GM21381 (cell line): ENCODE measurements at regions not wholly inside any gene's neighbourhood (a gene's known extent, or its start where the extent isn't known, plus 50 kb on each side); places are given as distances from the start of the nearest gene placed in this dataset.

Source experiments
- ATAC-seq: cut with Tn5 transposase; IDR thresholded peaks from one replicate; pipeline ENCODE4 v1.9.1; 2021; ENCODE audit warnings: mild to moderate bottlenecking, moderate library complexity; ENCODE audit not compliant: unreplicated experiment

DNA sequence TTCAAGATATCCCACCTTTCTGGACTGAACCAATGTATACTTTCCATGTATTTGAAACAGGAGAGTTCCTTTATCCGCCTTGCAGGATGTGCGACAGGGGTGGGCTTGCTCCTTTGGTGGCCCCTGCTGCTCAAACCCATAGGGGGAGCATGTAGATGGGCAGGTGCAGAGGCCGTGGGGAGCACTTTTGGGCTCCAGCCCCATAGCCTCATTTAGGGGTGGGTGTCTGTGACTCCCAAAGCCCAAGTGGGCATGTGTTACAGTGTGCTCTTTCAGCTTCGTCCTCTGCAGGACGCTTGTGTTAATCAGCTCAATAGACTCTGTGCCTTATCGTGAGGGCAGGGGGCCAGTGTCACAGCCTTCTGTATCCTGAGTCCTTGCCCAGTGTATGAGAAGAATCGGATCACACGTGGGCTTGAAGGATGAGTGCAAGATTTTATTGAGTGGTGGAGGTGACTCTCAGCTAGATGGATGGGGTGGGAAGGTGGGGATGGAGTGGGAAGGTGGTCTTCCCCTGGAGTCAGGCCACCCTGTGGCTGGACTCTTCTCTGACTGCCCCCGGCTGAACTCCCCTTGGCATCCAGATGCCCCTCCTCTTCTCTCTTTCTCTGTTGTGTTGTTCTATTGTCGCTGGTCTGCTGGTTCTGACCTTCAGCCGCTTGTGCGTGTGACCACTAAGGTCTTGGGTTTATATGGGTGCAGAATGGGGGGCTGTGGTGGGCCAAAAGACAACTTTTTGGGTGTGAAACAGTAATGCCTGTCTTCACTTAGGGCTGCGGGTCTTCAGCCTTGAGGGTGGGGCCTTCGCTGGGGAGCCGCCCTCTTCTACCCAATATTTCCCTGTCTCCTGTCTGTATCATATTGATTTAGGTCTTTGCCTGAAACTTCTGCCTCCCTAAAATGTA, 262.2 kb downstream of the GLRX3 start:
- no peak for ATAC-seq

DNA sequence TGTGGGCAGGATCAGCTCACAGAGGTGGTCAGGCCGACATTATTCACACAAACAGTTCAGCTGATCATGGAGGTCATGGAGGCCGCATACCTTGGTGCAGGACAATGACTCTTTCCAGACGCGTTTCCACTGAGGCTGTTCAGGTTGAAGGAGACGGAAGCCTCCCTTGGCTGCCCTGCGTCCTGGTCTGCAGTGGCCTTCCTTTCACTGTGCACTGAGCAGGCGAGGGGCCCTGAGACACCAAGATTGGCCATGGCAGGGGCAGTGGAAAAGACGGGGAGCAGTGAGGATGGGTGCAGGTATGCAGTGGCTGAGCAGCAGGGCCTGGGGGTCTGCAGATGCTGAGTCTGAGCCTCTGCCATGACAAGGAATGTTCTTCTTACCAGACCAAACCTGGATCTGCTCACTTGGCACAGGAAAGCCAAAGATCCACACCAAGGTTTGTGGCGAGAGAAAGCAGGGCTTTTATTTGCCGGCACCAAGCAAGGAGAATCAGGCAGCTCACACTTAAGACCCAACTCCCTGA, 263.3 kb downstream of the GLRX3 start:
- ATAC-seq, result no peak

DNA sequence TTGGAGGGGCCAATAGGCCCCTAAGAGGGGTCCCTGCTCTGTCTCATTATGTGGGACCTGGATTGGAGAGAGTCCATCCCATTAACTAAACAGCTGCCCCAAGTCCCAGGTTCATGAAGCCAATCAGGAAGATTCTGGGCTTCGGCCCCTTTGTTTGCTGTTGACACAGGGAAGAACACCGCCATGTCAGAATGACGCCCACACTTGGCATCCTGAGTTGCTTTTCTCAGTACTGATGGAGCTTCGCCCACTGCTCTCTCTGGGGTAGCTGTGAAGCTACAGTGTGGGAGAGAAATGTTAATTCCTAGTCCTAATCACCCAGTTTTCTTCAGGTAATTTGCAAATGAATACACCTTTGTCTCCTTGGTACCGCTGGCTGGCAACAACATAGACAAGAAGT, 264.7 kb downstream of the GLRX3 start:
- no peak for ATAC-seq

DNA sequence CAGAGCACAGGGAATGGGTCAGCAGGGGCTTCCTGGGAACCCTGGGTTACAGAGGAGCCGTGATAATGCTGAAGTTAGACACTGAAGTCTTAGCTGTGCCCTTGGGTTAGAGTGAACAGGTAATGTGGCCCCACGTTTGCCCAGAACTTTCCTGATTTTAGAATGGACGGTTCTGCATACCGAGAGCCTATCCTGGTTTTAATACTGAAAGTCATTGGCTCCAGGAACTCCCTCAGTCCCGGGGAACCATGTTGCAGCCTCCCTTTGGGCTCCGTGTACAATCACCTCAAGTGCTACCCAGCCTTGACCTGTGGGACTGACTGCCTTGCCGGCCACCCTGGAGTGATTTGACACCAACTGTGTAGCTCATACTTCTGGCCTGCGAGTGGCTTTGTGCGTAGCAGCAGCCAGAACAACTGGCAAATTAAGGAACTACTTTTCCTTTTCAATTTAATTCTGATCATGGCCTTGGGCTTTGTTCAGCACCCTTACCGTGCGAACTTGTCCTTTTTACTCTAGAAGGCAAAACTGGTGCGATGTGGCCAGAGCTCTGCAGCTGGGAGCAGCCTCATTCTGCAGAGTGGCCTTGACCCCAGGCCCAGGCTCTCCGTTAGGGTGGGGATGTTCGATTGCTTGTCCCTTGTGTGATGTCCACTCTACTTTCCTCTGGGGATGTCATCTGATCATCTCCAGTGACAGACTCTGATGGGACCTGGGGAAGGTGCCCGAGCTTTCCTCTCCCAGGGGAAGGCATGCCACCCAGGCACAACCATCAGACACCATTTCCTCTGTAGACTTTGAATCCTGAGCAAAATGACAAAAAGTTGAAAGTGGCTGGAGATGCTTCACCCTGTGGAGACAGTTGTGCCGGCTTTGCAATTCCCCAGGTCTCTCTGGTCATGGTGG, 265.9 kb downstream of the GLRX3 start:
- no peak for ATAC-seq

DNA sequence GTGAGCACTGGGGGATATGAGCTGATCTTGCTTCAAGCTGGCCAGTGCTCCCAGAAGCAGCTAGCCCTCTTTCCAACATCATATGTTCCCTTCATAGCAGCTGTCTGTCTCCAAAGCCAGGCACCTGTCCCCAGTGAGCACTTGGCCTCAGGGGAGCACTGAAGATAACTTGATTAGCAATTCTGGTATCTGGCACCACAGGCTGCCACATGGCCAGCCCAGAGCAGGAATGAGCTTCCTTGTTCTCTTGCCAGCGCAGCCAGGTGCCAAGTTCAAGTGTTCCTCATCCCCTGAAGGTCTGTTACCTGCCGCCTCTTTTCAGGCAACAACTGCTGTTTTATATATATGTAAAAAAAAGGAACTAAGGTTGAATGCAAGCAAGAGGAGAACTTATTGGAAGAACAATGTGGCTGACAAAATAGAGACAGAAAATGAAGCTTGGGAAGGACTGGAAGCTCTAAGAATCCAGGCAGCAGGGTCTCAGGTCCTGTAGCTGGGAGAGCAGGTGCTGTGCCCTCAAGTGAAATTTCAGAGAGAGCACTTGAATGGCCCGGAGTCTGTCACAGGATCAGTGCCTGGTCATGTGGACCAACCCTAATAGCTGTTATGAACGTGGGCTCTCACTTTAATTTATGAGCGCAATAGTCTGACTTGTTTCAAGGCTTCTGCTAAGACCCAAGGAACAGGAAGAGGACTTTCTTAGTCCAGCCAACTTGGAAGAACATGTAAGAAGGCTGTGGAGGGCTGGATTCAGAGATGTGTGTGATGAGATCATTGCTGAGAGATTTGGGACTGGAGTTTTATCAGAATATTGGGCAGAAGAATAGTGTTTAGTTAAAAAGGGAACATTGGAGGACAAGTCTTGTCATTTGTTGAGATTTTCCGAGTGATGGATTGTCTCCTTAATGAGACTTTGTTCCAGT, 267.2 kb downstream of the GLRX3 start:
- no peak for ATAC-seq

DNA sequence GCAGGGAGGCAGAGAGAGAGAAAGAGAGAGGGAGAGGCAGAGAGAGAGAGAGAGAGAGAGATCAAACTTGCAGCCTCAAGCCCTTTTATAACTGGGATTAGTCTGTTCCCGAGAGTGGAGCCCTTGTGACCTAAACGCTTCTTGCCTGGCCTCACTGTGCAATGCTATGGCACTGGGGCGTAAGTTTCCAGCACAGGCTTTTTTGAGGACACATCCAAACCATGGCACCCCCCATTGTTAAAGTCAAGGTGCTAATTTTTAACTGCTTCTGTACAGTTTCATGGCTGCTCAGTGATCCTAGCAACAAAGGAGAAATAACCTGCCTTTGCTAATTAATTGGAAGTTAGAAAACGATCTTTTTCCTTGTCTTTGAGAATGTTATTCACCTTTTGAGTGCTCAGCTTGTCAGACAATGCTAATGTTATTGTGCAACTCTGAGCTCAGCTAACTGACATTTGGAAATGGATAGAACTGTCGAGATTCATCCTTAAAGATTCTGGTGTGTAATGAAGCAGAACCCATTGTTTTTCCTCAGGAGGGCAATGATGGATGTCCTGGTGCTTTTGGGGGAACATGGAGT, 268.4 kb downstream of the GLRX3 start:
- ATAC-seq, result no peak

DNA sequence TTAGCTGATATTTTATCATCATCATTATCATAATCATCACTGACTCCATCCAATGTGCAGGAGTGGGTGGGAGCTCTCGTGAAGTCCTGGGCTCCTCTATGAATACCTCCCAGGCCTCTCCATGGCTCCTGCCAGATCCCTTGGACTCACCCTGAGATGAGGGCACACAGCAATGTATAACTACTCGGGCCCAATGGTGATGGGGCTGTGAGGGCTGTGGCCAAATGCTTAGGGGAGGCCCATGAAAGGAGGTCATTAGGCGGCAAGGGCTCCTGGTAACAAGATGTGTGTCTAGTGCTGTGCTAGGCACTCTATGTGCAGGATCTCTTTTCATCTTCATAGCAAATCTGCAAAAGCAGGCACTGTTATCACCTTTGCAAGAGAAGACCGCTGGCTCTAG, 270.9 kb downstream of the GLRX3 start:
- no peak for ATAC-seq

DNA sequence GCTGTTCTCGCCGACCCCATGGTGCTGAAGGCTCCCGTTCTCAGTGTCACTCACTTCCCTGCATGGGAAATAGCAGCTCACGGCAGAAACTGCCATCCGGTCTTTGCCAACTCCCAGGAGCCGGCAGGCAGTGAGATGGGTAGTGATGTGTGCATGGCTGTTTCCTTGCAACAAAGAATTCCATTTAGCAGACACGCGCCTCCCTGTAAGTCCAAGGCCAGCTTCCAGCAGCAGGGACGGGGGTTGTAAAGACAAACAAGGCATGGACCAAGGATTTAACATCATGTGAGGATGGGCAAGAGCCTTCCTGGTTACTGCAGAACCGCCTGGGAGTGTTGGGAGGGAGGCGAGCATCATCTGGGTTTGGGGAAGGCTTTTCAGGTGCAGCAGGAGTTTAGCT, 273.1 kb downstream of the GLRX3 start:
- no peak for ATAC-seq

DNA sequence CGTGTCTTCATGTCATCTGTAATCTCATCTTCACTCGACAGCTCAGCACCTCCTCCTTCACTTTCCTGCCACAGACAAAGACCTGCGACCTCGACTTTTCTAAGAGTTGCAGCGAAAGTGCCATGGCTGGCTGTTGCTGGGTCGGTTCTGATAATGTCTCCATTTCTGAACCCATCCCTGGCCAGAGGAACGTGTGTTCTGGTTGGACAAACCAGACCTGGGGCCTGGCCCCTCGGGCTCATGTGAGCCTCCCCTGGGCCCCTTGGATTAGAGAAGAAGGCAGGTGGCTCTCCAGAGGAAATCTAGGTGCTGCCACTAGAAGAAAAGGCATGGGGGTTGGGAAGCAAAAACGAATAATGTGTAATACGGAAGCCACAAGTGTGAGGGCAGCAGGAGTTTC, 273.7 kb downstream of the GLRX3 start:
- ATAC-seq, result no peak

DNA sequence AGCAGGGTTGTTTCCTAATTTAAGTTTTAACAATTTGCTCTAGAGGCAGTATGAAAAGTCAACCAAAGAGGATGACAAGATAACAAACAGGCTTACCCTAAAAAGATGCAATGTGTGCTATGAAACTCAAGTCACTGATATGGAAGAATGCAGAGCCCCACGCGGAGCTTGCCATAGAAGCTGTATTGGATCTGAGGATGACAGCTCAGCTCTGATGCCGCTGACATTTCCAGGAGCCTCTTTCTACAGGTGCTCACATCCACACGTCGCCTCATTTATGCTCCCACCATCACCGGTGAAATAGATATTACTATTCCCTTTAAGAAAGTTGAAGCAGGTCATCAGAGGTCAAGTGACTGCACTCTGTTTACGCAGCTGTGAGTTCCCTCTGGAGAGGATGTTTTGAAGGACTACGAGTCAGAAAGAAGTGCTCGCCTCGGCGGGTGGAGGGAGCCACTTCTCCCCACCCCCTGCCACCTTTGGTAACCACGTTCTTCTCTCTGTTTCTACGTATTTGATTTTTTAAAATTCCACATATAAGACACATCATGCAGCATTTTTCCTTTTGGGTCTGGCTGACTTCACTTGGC, 275.4 kb downstream of the GLRX3 start:
- no peak for ATAC-seq

DNA sequence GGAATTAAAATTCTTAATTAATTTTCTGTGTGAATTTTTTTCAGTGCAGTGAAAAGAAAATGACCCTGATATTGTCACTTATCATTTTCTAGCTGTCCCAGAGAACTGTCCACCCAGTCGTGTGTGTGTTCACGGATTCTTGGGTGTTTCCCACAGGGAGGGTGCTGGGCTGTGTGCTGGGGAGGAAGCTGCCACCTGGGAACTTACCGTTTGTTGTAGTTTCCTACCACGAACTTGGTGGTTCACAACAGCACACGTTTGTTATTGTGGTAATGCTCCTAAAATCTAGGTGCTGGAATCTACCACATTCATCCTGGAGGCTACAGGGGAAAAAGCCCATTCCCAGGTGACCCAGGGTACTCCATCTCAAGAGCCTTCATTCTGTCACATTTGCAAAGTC, 276.1 kb downstream of the GLRX3 start:
- no peak for ATAC-seq

DNA sequence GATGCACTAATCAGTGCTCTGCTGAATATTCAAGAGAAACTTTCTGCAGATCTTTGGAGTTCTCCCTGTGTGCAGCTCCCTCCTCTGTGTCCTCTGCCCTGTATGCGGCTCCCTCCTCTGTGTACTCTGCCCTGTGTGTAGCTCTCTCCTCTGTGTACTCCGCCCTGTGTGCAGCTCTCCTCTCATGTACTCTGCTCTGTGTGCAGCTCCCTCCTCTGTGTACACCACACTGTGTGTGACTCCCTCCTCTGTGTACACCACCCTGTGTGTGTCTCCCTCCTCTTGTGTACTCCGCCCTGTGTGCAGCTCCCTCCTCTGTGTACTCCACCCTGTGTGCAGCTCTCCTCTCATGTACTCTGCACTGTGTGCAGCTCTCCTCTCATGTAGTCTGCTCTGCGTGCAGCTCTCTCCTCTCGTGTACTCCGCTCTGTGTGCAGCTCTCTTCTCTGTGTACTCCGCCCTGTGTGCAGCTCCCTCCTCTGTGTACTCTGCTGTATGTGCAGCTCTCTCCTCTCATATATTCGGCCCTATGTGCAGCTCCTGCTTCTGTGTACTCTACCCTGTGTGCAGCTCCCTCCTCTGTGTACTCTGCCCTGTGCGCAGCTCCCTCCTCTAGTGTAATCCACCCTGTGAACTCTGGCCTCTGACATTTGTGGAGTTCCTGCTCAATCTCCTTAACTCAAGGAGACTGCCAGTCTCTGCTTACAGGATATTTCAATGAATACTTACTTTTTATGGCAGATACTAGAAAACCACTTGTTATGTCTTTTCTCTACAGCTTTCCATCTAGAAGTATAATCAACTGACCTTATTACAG, 280.4 kb downstream of the GLRX3 start:
- ATAC-seq, result no peak

DNA sequence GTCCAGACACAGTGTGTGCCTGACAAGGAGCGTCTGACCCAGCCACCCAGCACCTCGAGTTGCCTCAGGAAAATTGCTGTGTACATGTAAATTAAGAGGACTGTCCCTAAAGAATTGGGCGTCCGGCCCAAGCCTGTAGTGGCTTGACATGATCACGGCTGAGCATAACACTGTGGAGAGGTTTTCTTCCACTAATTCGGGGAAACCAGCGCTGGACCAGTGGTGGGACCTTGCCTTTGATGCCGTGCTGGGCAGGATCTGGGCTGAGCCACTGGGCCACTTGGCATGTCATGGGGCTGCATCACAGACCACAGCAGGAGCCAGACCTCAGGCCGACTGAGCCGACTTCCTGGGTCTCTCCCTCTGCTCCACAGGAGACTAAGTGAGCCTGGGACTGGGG, 282.5 kb downstream of the GLRX3 start:
- ATAC-seq, result no peak

DNA sequence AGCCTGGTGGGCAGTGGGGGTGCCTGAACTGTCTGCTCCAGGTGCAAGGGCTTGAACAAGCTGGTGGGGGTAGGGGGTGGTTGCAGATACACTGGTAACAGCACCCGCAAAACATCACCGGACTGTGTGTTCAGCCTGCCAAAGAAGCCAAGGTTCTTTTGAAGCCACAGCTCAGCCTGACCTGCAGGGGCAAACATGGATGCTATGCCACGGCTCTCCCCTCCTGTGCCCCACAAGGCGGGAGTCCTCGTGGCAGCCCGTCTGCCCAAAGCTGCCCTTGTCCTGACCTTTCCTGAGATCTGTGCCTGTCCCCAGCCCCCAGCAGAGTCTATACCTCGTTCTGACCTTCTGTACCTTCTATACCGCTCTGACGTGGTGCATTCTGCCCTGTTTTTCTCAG, 285.7 kb downstream of the GLRX3 start:
- no peak for ATAC-seq

DNA sequence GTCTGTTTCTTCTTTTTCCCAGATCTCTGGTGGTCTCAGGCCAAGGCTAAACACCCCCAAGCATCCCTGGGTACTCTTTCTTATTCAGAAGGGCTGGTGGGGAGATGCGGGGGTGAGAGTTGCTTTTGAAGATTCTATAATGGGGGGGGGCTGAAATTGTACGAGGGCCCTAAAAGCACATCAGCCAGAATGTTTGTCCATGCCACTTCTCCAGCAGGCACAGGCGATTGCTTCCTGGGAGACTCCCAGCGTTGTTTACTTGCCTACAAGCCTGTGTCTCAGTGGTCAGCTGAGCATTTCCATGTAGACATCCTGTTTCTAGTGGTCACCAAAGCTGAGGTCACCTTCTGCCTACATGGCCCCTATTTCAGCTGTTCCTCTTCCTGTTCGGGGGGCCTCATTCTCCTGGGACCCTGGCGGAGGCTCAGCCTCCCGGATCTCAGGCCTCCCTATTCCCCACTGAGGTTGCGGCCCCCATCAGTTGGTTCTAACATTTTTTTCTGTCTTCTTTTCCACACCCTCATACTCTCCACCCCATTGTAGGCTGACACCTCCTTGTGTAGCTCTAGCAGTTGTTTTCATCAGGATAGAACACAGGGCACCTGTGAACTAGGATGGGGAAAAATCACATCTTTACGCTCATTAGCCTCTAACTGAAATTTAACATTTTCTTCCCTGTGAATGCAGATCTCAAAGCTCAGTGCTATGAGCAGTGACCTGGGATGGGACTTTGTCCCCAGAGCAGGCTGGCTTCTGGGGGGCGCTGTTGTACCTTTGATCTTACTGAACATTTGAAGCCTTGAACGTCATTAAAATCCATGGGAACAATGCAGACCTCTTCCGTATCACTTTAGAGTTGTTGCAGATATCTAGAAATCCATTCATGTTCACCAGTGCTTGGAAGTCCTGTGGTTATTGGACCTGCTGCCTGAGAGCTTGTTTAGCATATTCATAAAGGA, 286.5 kb downstream of the GLRX3 start:
- ATAC-seq, result no peak

DNA sequence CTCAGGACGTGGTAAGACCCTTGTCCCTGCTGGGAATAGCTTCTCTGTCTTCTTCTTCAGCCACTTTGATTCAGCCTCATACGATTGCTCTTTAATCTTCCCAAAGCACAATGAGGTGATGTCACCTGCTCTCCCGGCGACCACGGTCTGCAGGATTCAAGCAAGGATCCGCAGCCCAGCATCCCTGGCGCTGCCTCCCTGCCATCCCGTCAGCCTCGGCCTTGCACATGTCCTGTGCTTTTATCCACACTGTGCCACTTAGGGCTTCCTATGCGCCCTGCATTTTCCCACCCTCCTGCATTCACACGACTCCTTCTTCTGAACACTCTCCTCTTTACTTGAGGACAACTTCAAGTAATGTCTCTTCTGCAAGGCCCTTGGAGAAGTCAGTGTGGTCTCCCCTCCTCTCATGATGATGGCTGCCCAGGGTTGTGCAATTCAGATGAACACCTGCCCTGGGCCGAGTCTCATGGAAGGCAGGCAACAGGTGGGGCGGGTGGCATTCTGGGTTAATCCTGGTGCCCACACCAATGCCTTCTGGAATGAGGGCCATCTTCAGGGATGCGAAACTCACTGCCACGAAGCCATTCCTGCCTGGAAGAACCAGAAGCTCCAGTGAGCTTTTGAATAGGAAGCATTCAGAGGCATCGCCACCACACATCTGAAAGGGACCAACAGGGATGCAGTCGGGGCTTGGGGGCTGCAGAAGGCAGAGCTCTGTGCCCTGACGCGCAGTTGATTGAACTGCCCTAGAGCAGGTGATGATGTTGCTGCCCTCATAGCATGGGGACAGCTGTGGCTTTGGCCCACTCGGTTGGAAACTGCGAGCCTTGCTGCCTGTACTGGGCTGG, 287.5 kb downstream of the GLRX3 start:
- ATAC-seq, result no peak

DNA sequence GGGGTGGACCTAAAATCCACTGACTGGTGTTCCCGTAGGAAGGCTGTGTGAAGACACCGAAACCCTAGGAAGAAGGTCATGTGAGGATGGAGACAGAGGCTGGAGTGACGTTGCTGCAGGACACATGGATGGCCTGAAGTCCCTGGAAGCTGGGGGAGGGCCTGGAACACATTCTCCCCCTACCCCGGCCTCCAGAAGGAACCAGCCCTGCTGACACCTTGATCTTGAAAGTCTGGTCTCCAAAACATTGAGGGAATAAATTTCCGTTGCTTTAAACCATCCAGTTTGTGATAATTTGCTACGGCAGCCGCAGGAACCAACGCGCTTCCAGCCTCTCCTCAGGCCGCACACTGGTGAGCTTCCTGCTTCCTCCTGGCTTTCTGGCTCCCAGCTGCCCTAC, 288.2 kb downstream of the GLRX3 start:
- no peak for ATAC-seq
